IMR-90 (cell line): ENCODE measurements at regions not wholly inside any gene's neighbourhood (a gene's known extent, or its start where the extent isn't known, plus 50 kb on each side); places are given as distances from the start of the nearest gene placed in this dataset.

Source experiments
- ATAC-seq: fragments of 200-7000 bp; cut with Tn5 transposase; 2 replicates; pipeline ENCODE4 v1.9.1; 2020; ENCODE audit warnings: low read depth, mild to moderate bottlenecking, moderate library complexity
- BruUV-seq: library from RNA; stranded (reverse); fragments of 400-500 nt; replicated peaks from 2 replicates; lab custom pipeline; 2021; lab: Mats Ljungman, UMichigan
- CTCF ChIA-PET: fragments of 300-600 bp; formaldehyde crosslinking; extraction: SDS; loops from one replicate; lab custom pipeline; 2021; ENCODE audit warnings: antibody characterized with exemption; lab: Yijun Ruan, JAX
- POLR2A ChIA-PET: fragments of 300-600 bp; sonication (Branson Sonifier 250); formaldehyde crosslinking; loops from one replicate; lab custom pipeline; 2022; ENCODE audit warnings: antibody characterized with exemption; ENCODE audit not compliant: unreplicated experiment; lab: Charles Lee
- DNase-seq: peaks from one replicate; pipeline ENCODE4 v3.0.0; 2013
- H2AFZ ChIP-seq: replicated peaks from 2 replicates; pipeline ENCODE3; 2013; ENCODE audit warnings: low read length, mild to moderate bottlenecking; ENCODE audit not compliant: poor library complexity
- H2AK5ac ChIP-seq: 2 replicates; pipeline ENCODE4 v1.6.1; 2013; ENCODE audit warnings: low read depth, low read length, inconsistent platforms
- H2AK9ac ChIP-seq: replicated peaks from 2 replicates; pipeline ENCODE3; 2013; ENCODE audit warnings: mild to moderate bottlenecking, low read depth, low read length, moderate library complexity; ENCODE audit not compliant: poor library complexity
- H2BK120ac ChIP-seq: 2 replicates; pipeline ENCODE4 v1.6.1; 2013; ENCODE audit warnings: low read depth, low read length, inconsistent platforms
- H2BK15ac ChIP-seq: 3 replicates; pipeline ENCODE4 v1.6.1; 2013; ENCODE audit warnings: low read depth, low read length, inconsistent platforms
- H2BK20ac ChIP-seq: 2 replicates; pipeline ENCODE4 v1.6.1; 2013; ENCODE audit warnings: low read depth, mild to moderate bottlenecking, inconsistent platforms, low read length, moderate library complexity
- H2BK5ac ChIP-seq: 2 replicates; pipeline ENCODE4 v1.6.1; 2013; ENCODE audit warnings: mild to moderate bottlenecking, low read depth, low read length, inconsistent platforms; ENCODE audit not compliant: poor library complexity, severe bottlenecking
- H3K14ac ChIP-seq: replicated peaks from 2 replicates; pipeline ENCODE4 v1.6.1; 2013; ENCODE audit warnings: low read depth, low read length, inconsistent platforms
- H3K18ac ChIP-seq: 2 replicates; pipeline ENCODE4 v1.6.1; 2013; ENCODE audit warnings: low read depth, low read length, control low read depth
- H3K23ac ChIP-seq: 2 replicates; pipeline ENCODE4 v1.6.1; 2013; ENCODE audit warnings: low read depth, low read length, inconsistent platforms
- H3K27ac ChIP-seq: 2 replicates; pipeline ENCODE4 v1.5.1; 2013; ENCODE audit warnings: mild to moderate bottlenecking, control low read depth, low read length; ENCODE audit not compliant: insufficient read depth
- H3K27me3 ChIP-seq: 2 replicates; pipeline ENCODE4 v1.6.1; 2013; ENCODE audit warnings: low read length; ENCODE audit not compliant: control insufficient read depth, insufficient read depth
- H3K36me3 ChIP-seq: 2 replicates; pipeline ENCODE4 v1.6.1; 2013; ENCODE audit warnings: low read length, mixed read lengths; ENCODE audit not compliant: control insufficient read depth, insufficient read depth
- H3K4ac ChIP-seq: 2 replicates; pipeline ENCODE4 v1.6.1; 2013; ENCODE audit warnings: low read depth, low read length, inconsistent platforms
- H3K4me1 ChIP-seq: 2 replicates; pipeline ENCODE4 v1.6.1; 2013; ENCODE audit warnings: low read length, mixed read lengths; ENCODE audit not compliant: control insufficient read depth, insufficient read depth
- H3K4me2 ChIP-seq: 2 replicates; pipeline ENCODE4 v1.6.1; 2013; ENCODE audit warnings: low read depth, mild to moderate bottlenecking, control low read depth, low read length, moderate library complexity
- H3K4me3 ChIP-seq: 2 replicates; pipeline ENCODE4 v1.5.1; 2013; ENCODE audit warnings: low read depth, mild to moderate bottlenecking, control low read depth, low read length, moderate library complexity; ENCODE audit not compliant: insufficient read depth
- H3K56ac ChIP-seq: 2 replicates; pipeline ENCODE4 v1.6.1; 2013; ENCODE audit warnings: low read length, inconsistent platforms; ENCODE audit not compliant: insufficient read depth; ENCODE audit errors: extremely low read depth
- H3K79me1 ChIP-seq, 2 experiments: 2 replicates each; pipeline ENCODE4 v1.6.1; 2013; ENCODE audit warnings: low read length in 2 of 2, inconsistent platforms in 1 of 2, low read depth in 1 of 2
- H3K9ac ChIP-seq: 2 replicates; pipeline ENCODE4 v1.6.1; 2013; ENCODE audit warnings: low read depth, low read length, control low read depth
- H3K9me1 ChIP-seq: 2 replicates; pipeline ENCODE4 v1.6.1; 2013; ENCODE audit warnings: low read length, inconsistent platforms; ENCODE audit not compliant: insufficient read depth
- H3K9me3 ChIP-seq: 2 replicates; pipeline ENCODE4 v1.6.1; 2013; ENCODE audit warnings: low read length; ENCODE audit not compliant: control insufficient read depth, insufficient read depth
- H4K20me1 ChIP-seq: 2 replicates; pipeline ENCODE4 v1.6.1; 2013; ENCODE audit warnings: low read length, inconsistent platforms; ENCODE audit not compliant: insufficient read depth
- H4K5ac ChIP-seq: 2 replicates; pipeline ENCODE4 v1.6.1; 2013; ENCODE audit warnings: mild to moderate bottlenecking, low read depth, low read length, control low read depth
- H4K8ac ChIP-seq, 2 experiments: 2 replicates each; pipeline ENCODE4 v1.6.1; 2013; ENCODE audit warnings: low read depth in 2 of 2, low read length in 2 of 2, control low read depth in 1 of 2, inconsistent platforms in 1 of 2
- H4K91ac ChIP-seq: 2 replicates; pipeline ENCODE4 v1.6.1; 2013; ENCODE audit warnings: low read depth, low read length, inconsistent platforms; ENCODE audit not compliant: insufficient read depth
- BHLHE40 ChIP-seq: fragments of 150-350 bp; IDR thresholded peaks from 2 replicates; pipeline ENCODE4 v1.6.1; 2016; ENCODE audit warnings: mild to moderate bottlenecking, low read depth, low read length
- CEBPB ChIP-seq: IDR thresholded peaks from 2 replicates; pipeline ENCODE4 v1.6.1; 2012; ENCODE audit warnings: low read depth, low read length, improper control_type of control experiment
- CHD1 ChIP-seq: IDR thresholded peaks from 2 replicates; pipeline ENCODE4 v1.6.1; 2012; ENCODE audit warnings: low read depth, low read length, improper control_type of control experiment
- CTCF ChIP-seq: conservative IDR thresholded peaks from 2 replicates; pipeline ENCODE4 v1.5.1; 2012; ENCODE audit warnings: mild to moderate bottlenecking, low read depth, low read length, improper control_type of control experiment
- MAFK ChIP-seq: IDR thresholded peaks from 2 replicates; pipeline ENCODE4 v1.6.1; 2012; ENCODE audit warnings: low read depth, low read length, improper control_type of control experiment
- MXI1 ChIP-seq: IDR thresholded peaks from 2 replicates; pipeline ENCODE4 v1.6.1; 2012; ENCODE audit warnings: low read depth, mild to moderate bottlenecking, low read length, moderate library complexity, borderline replicate concordance
- NFE2L2 ChIP-seq: fragments of 150-350 bp; IDR thresholded peaks from 2 replicates; pipeline ENCODE4 v1.6.1; 2016; ENCODE audit warnings: low read depth, mild to moderate bottlenecking, low read length
- POLR2A ChIP-seq: IDR thresholded peaks from 2 replicates; pipeline ENCODE4 v1.6.1; 2012; ENCODE audit warnings: mild to moderate bottlenecking, low read depth, low read length
- RAD21 ChIP-seq: IDR thresholded peaks from 2 replicates; pipeline ENCODE4 v1.6.1; 2012; ENCODE audit warnings: low read length, improper control_type of control experiment
- RCOR1 ChIP-seq: IDR thresholded peaks from 2 replicates; pipeline ENCODE4 v1.6.1; 2012; ENCODE audit warnings: mild to moderate bottlenecking, low read length, improper control_type of control experiment; ENCODE audit not compliant: insufficient replicate concordance
- RFX5 ChIP-seq: IDR thresholded peaks from 2 replicates; pipeline ENCODE4 v1.8.0; 2012; ENCODE audit warnings: low read depth, mild to moderate bottlenecking, low read length, moderate library complexity
- SMC3 ChIP-seq: fragments of 150-350 bp; IDR thresholded peaks from 2 replicates; pipeline ENCODE4 v1.6.1; 2016; ENCODE audit warnings: low read depth, mild to moderate bottlenecking, antibody characterized with exemption, low read length, moderate library complexity
- USF2 ChIP-seq: fragments of 150-350 bp; IDR thresholded peaks from 2 replicates; pipeline ENCODE4 v1.6.1; 2017; ENCODE audit warnings: mild to moderate bottlenecking, antibody characterized with exemption, low read length, low read depth
- WGBS, 2 experiments: methylation state at CpG; one replicate each; pipeline versions ENCODE4 v1.1.5 to v1.1.7; 2013; ENCODE audit warnings: missing lambda C conversion rate in 2 of 2; ENCODE audit not compliant: insufficient read length in 1 of 2; ENCODE audit errors: extremely low coverage in 2 of 2; 5-methylcytosine and 5-hydroxymethylcytosine counted together
- dilution Hi-C: fragments of 300-500 bp; cut with HindIII; formaldehyde crosslinking; loops from one replicate; pipeline ENCODE4 v1.14.3; 2018; ENCODE audit warnings: low sequenced_read_pairs; ENCODE audit not compliant: unreplicated experiment
- in situ Hi-C: fragments of 300-500 bp; cut with MboI; formaldehyde crosslinking; loops from 3 replicates; pipeline ENCODE4 v1.14.3; 2019; ENCODE audit warnings: low sequenced_read_pairs, inconsistent platforms, mixed read lengths
- intact Hi-C: fragments of 100-400 bp; cut with micrococcal nuclease; formaldehyde crosslinking; loops from 2 replicates; pipeline ENCODE4 v1.10.0; 2022
- TF ChIP-seq, protein P1 (sequence below): fragments of 150-350 bp; IDR thresholded peaks from 2 replicates; pipeline ENCODE4 v1.6.1; 2016; ENCODE audit warnings: low read depth, mild to moderate bottlenecking, low read length, moderate library complexity, borderline replicate concordance

- Histone ChIP-seq H3K27me3 (no peaks in the 10 kb centered on the region), H2AK9ac (no peak overlapping the region), H3K4ac (no peak overlapping the region), H3K36me3 (no peaks in the 10 kb centered on the region), H4K8ac (no peak overlapping the region), H2AK5ac (no peak overlapping the region), H3K56ac (no peak overlapping the region), H4K91ac (no peak overlapping the region), H2BK120ac (0 out of 2 replicates have a peak overlapping the region, but pooled peaks have one; percentile 18), H2BK5ac (no peak overlapping the region), H3K9me3 (no peaks in the 10 kb centered on the region), H2BK20ac (no peak overlapping the region; the same call in 1 of the 2 replicates), H3K4me2 (no peak overlapping the region), H3K9me1 (no peaks in the 10 kb centered on the region), H2AFZ (no peak overlapping the region), H3K79me1 (no peaks in the 10 kb centered on the region), H2BK15ac (no peak overlapping the region), H4K5ac (no peak overlapping the region), H3K14ac (no peak overlapping the region), H3K18ac (no peak overlapping the region), H3K27ac (no peak overlapping the region), H4K20me1 (no peaks in the 10 kb centered on the region), H3K4me1 (peaks cover 5% of the 10 kb centered on the region; the same call in 1 of the 2 replicates), H3K9ac (no peak overlapping the region), H3K4me3 (no peak overlapping the region), H3K23ac (no peak overlapping the region)
- dilution Hi-C loops, result no loop called here
- CTCF ChIA-PET, result no interaction called here
- in situ Hi-C loops, result no loop called here
- no TSS peak for BruUV-seq
- ATAC-seq, result no peak
- DNase-seq, result no peak
- TF ChIP-seq CEBPB, result no peak
- no peak for TF ChIP-seq MAFK
- TF ChIP-seq USF2, result no peak
- no peak for TF ChIP-seq POLR2A
- TF ChIP-seq CHD1, result no peak
- no peak for TF ChIP-seq RCOR1
- TF ChIP-seq RFX5, result no peak
- no peak for TF ChIP-seq BHLHE40
- TF ChIP-seq CTCF, result no peak
- TF ChIP-seq, protein P1, sequence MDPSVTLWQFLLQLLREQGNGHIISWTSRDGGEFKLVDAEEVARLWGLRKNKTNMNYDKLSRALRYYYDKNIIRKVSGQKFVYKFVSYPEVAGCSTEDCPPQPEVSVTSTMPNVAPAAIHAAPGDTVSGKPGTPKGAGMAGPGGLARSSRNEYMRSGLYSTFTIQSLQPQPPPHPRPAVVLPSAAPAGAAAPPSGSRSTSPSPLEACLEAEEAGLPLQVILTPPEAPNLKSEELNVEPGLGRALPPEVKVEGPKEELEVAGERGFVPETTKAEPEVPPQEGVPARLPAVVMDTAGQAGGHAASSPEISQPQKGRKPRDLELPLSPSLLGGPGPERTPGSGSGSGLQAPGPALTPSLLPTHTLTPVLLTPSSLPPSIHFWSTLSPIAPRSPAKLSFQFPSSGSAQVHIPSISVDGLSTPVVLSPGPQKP, result no peak
- TF ChIP-seq MXI1, result no peak
- no peak for TF ChIP-seq NFE2L2
- no peak for TF ChIP-seq SMC3
- TF ChIP-seq RAD21, result no peak
- POLR2A ChIA-PET, result no interaction called here
- intact Hi-C loops, result no loop called here
- 100% methylated on average over 1 of the region's 2 CpGs; no CpG with 5 or more reads in 1 of the 2 experiments for WGBS, 2 experiments
Observed at GRCh38 chr2:145114726-145115125, 594.8 kb upstream of the ZEB2 start.
